ENCODE measurements at regions not wholly inside any gene's neighbourhood (a gene's known extent, or its start where the extent isn't known, plus 50 kb on each side); places are given as distances from the start of the nearest gene placed in this dataset.

GRCh38 chrX:145178268-145178667 lies 69.0 kb upstream of the SPANXN1 start:
- Histone ChIP-seq H3K4me3 (ENCODE audit: low read depth, low read length) (no peak overlapping the region), H3K9me3 (ENCODE audit: insufficient read depth, low read depth, low read length) (no peaks in the 10 kb centered on the region), H3K14ac (ENCODE audit: low read length) (no peak overlapping the region), H2BK5ac (ENCODE audit: low read depth, low read length, poor library complexity) (no peak overlapping the region), H3K9ac (ENCODE audit: low read length) (no peak overlapping the region), H2BK12ac (ENCODE audit: low read length) (no peak overlapping the region), H3K27ac (ENCODE audit: low read depth, low read length) (no peak overlapping the region), H4K91ac (ENCODE audit: low read depth, low read length) (no peak overlapping the region), H3K4me2 (ENCODE audit: low read length) (no peak overlapping the region), H3K23ac (ENCODE audit: low read length) (no peak overlapping the region), H3K27me3 (ENCODE audit: insufficient read depth, low read length) (no peaks in the 10 kb centered on the region), H2BK120ac (ENCODE audit: insufficient read depth, low read length, poor library complexity) (no peak overlapping the region), H4K8ac (ENCODE audit: low read depth, low read length) (no peak overlapping the region), H3K18ac (ENCODE audit: low read length) (no peak overlapping the region), H4K12ac (ENCODE audit: low read depth, low read length) (no peak overlapping the region), H2AFZ (ENCODE audit: insufficient read depth, low read length, poor library complexity) (no peak overlapping the region), H3K79me1 (ENCODE audit: low read length) (no peaks in the 10 kb centered on the region), H3K36me3 (ENCODE audit: control insufficient read depth in 1 of 2, insufficient read depth in 2 of 2, low read length in 2 of 2) (no peaks in the 10 kb centered on the region), H3K79me2 (ENCODE audit: control insufficient read depth, insufficient read depth, low read length, poor library complexity) (no peaks in the 10 kb centered on the region), H2AK5ac (ENCODE audit: low read length) (no peak overlapping the region), H3K4ac (ENCODE audit: low read depth, low read length) (no peak overlapping the region), H3K4me1 (ENCODE audit: control insufficient read depth in 1 of 2, insufficient read depth in 2 of 2, low read length in 2 of 2) (no peaks in the 10 kb centered on the region)
- DNase-seq, result no peak

GRCh38 chrX:145190801-145191389 lies 56.4 kb upstream of the SPANXN1 start:
- Histone ChIP-seq H4K12ac (ENCODE audit: low read depth, low read length) (no peak overlapping the region), H3K4me2 (ENCODE audit: low read length) (no peak overlapping the region), H2AFZ (ENCODE audit: insufficient read depth, low read length, poor library complexity) (no peak overlapping the region), H3K79me1 (ENCODE audit: low read length) (no peaks in the 10 kb centered on the region), H3K23ac (ENCODE audit: low read length) (no peak overlapping the region), H2BK5ac (ENCODE audit: low read depth, low read length, poor library complexity) (no peak overlapping the region), H3K4me1 (ENCODE audit: control insufficient read depth in 1 of 2, insufficient read depth in 2 of 2, low read length in 2 of 2) (no peaks in the 10 kb centered on the region), H4K8ac (ENCODE audit: low read depth, low read length) (no peak overlapping the region), H4K91ac (ENCODE audit: low read depth, low read length) (no peak overlapping the region), H3K9ac (ENCODE audit: low read length) (no peak overlapping the region), H3K79me2 (ENCODE audit: control insufficient read depth, insufficient read depth, low read length, poor library complexity) (no peaks in the 10 kb centered on the region), H3K27me3 (ENCODE audit: insufficient read depth, low read length) (no peaks in the 10 kb centered on the region), H3K27ac (ENCODE audit: low read depth, low read length) (no peak overlapping the region), H2BK120ac (ENCODE audit: insufficient read depth, low read length, poor library complexity) (no peak overlapping the region), H2BK12ac (ENCODE audit: low read length) (no peak overlapping the region), H3K9me3 (ENCODE audit: insufficient read depth, low read depth, low read length) (no peaks in the 10 kb centered on the region), H3K14ac (ENCODE audit: low read length) (no peak overlapping the region), H3K4me3 (ENCODE audit: low read depth, low read length) (no peak overlapping the region), H3K18ac (ENCODE audit: low read length) (no peak overlapping the region), H3K36me3 (ENCODE audit: control insufficient read depth in 1 of 2, insufficient read depth in 2 of 2, low read length in 2 of 2) (no peaks in the 10 kb centered on the region), H3K4ac (ENCODE audit: low read depth, low read length) (no peak overlapping the region), H2AK5ac (ENCODE audit: low read length) (no peak overlapping the region)
- DNase-seq, result peak in 1 of 2 donors; percentile 53
- no CpG with 5 or more reads among the region's 3 CpGs for WGBS (ENCODE audit: extremely low coverage, insufficient coverage, insufficient read length)

Measured in trophoblast cell (in vitro differentiated cells and primary cell).